ENCODE measurements at regions not wholly inside any gene's neighbourhood (a gene's known extent, or its start where the extent isn't known, plus 50 kb on each side); places are given as distances from the start of the nearest gene placed in this dataset.

DNA sequence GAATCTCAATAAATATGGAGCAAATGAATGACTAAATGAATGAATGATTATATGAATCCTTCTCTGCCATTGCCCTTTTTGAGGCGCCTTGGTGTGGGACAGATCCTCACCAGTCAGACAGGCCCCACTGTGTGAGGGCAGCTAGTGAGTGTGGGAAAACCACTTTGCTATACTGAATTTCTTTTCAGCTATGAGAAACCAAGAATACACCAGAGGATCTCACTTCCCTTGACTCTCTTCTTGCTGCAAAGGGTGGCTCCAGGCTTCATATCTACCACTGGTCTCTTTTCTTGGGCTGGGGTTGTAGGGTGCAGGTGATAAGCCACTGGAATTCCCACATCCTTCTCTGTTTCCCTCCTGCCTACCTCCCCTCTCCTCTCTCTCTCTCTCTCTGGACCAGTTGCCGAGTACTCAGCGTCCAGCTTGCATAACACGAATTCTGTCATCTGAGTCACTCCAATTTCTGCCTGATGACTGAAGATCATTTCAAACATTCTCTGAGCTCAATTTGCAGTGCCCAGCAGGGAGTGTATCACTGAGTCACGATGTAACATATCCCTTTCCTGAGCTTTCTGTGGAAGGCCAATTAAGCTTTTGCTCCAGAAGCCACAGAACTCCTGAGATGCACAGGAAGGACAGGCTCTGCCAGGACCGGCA is 304.3 kb upstream of the NCAM1 start:
- TF ChIP-seq CTCF (IDR thresholded peaks at IDR 0.05; ENCODE audit: low read depth, low read length, missing input control) (no peak), FOXA1 (IDR thresholded peaks at IDR 0.05) (no peak)
- TF ChIP-seq, protein P1, sequence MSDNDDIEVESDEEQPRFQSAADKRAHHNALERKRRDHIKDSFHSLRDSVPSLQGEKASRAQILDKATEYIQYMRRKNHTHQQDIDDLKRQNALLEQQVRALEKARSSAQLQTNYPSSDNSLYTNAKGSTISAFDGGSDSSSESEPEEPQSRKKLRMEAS (IDR thresholded peaks at IDR 0.05): no peak

Measured in liver (tissue), 2 donors.